NAMALWA (cell line): ENCODE measurements at regions not wholly inside any gene's neighbourhood (a gene's known extent, or its start where the extent isn't known, plus 50 kb on each side); places are given as distances from the start of the nearest gene placed in this dataset.

Experiments used
- DNase-seq: peaks from one replicate; pipeline ENCODE4 v3.0.0-alpha.2; 2015; ENCODE audit warnings: low spot score

DNA sequence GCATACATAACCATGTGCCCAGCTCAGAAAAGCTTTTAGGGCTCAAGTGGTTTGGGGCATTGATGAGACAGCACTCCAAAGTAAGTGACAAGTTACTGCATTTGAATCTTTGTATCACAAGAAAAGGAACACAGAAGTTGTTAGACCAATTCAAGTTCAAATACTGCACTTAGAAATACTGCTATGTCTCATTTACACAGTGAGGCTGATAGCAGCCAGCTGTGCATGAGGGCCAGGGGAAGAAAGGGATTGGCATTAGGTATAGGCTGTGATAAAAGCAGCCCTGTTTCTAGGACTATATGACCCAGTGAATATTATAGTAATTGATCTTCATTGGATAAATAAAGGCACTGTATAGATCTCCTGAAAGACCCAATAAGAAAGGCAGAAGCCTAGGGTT is 197.8 kb upstream of the SORCS1 start:
- no peak for DNase-seq

DNA sequence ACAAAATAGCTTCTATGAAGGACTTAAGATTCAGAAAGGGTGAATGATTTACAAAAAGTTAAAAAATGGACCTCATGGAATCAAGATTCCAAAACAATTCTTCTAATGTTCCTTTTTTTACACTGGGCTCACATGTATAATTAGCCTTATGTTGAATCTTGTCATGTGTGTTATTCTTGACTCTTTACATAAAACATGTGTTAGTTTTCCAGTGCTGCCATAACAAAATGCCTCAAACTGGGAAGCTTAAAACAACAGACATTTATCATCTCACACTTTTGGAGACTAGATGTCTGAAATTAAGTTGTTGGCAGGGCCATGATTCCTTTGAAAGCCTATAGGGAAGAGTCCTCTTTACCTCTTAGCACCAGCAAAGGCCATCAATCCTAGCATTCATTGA is 192.5 kb upstream of the SORCS1 start:
- DNase-seq, result no peak

DNA sequence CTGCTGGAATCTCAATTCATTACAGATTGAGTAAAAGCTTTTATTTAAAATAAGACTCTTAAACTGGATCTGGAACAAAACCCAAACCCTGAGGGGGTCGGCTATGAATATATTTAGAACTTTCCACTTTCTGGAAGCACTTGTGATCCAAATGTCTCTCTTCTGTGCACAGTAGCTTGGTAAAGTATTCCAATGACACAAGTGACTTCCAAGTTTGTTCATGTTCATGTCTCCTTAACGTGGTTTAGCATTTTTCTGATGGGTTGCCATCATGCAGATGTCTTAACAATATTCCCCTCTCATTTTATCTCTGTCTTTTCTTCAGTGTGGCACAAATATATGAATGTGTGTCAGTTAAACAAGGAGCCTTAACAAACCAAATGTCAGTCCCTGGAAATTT is 191.9 kb upstream of the SORCS1 start:
- DNase-seq, result no peak

DNA sequence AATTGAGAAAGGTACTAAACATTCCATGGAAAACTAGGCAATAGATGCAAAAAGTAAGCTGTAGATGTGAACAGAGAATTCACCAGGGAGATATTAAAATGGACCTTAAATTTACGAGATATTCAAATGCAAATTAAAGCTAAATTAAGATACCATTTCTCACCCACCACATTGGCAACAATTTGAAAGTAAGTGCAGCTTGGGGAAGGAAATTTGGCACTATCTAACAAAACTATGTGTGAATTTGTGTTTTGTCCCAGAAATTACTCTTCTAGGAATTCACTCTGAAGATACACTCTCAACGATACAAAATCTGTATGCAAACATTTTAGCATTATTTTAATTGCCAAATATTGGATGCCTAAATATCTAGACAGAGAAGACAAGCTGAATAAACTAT is 178.2 kb upstream of the SORCS1 start:
- DNase-seq, result no peak

DNA sequence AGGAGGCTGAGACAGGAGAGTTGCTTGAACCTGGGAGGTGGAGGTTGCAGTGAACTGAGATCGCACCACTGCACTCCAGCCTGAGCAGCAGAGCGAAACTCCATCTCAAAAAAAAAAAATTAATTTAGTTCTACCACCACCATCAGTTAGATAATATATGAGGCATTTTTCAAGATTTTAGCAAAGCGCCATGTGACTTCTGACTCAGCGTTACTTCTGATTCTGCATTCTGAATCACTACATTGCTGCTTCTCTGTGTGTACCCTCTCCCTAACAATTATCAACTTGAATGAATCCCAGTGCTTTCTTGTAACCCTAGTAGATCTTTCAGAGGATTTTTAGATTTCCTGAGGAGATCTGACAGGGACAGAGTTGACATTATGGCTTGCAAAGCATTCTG is 176.8 kb upstream of the SORCS1 start:
- no peak for DNase-seq

DNA sequence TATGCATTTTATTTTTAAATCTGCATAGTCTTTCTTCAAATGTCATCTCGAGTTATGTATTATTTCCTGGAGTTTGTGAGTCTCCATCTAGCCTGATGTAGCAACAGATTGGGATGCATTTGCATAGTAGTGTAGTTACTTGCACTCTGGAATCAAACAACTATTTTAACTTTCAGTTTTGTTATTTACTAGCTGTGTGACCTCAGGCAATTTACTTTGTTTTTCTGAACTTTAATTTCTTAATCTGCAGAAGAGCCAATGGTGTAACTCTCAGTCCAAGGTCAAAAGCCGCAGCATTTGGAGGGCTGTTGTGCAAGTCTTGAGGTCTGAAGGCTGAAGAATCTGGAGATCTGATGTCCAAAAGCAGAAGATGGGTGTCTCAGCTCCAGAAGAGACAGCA is 175.8 kb upstream of the SORCS1 start:
- no peak for DNase-seq

DNA sequence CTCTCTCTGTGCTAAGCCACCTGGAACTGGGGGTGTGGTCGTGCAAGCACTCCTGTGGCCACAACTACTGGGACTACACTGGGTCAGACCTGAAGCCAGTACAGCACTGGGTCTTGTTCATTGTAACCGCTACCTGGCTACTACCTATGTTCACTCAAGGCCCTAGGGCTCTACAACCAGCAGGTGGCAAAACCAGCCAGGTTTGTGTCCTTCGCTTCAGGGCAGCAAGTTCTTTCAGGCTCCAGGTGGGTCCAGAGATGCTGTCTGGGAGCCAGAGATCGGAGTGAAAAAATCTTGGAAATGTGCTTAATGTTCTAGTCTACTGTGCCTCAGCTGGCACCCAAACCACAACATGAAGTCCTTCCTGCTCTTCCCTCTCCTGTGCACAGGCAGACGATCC is 171.6 kb upstream of the SORCS1 start:
- no peak for DNase-seq

DNA sequence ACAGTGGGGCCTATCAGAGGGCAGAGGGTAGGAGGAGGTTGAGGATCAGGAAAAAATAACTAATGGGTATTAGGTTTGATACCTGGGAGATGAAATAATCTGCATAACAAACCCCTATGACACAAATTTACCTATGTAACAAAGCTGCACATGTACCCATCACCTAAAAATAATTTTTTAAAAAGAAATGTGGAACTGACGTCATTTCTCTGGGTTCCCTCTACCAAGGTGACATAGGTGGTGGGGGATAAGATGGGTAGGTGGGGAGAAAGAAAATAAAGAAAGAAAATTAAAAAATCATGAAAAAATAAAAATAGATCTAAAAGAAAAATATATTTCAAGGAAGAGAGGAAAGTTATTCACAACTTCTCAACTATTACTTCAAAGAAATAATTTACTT is 153.1 kb upstream of the SORCS1 start:
- DNase-seq, result no peak

DNA sequence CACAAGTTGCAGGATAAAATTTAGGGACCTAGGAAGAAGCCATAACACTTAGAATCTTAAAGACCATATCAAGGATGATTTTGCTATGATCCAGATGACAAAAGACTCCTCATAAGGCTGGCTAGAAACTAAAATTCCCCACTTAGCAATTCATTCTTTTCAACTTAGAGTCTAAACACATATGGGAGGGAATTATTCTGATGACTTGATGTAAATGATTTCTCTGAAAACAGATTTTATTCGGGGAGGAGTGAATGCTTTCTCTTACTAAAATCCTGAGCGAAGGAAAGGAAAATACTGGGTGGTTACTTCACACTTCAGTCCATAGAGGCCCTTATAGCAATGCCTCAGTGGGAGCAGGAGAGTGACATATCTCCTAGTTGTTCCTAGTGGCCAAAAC is 138.7 kb upstream of the SORCS1 start:
- DNase-seq, result no peak

DNA sequence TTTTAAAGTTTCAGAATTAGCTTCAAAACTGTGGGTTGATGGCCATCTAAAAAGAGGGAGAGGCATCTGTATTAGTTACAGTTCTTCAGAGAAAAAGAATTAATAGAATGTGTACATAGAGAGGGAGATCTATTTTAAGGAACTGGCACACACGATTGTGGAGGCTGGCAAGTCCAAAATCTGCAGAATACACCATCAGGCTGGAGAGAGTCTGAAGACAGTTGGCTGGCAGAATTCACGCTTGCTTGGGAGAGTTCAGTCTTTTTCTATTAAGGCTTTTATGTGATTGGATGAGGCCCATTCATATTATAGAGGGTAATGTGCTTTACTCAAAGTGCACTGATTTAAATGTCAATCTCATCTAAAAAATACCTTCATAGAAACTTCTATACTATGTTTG is 135.1 kb upstream of the SORCS1 start:
- no peak for DNase-seq

DNA sequence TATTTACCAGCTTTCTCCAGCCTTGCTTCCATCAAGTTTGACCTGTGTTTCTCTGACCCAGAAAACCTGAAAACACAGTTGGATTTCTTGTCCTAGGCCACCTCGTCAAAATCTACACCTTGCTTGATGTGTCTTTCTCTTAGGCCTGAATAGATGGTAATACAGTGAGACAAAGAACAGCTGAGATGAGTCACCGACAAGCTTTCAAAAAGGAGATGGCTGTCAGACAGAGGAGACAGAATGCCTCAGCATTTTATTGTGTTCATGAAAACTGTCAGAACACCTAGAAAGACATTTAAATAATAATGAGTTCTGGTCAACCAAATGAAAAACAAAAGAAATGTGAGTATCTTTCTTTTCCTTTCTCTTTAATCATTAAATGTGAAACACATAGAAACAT is 119.7 kb upstream of the SORCS1 start:
- DNase-seq, result no peak

DNA sequence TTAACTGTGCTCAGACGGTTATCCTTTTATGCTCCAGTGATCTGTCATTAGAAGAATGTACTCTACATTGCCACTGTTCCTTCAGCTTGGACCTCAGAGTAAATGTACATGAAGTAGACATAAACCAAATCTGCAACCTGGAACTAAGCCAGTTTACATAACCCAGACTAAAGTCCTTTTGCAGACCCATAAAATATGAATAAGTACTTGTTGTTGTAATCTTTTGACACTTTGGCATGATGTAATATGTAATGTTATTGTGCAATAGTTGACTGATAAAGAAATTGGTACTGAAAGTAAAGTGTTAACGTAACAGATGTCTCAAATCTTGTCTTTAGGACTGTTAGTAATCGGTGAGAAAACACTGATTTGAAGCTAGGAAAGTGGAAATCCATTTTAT is 115.8 kb upstream of the SORCS1 start:
- DNase-seq, result no peak

DNA sequence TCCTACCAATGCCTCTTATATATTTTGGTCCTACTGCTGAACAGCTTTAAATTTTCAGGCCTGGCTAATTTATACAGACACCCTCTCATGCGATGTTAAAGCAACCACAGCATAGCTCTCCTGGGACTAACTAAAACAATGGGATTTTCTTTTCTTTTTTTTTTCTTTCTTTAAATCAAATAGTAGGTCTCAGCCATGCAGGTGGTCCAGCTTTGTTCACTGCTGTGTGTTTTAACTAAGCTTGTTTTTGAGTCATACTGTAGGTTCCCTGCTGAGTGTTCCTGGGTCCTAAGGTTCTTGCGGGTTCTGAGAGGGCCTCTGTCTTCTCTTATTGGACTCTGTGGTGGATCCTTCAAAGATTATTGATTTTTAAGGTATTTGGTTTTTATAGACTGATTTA is 113.1 kb upstream of the SORCS1 start:
- DNase-seq, result no peak

DNA sequence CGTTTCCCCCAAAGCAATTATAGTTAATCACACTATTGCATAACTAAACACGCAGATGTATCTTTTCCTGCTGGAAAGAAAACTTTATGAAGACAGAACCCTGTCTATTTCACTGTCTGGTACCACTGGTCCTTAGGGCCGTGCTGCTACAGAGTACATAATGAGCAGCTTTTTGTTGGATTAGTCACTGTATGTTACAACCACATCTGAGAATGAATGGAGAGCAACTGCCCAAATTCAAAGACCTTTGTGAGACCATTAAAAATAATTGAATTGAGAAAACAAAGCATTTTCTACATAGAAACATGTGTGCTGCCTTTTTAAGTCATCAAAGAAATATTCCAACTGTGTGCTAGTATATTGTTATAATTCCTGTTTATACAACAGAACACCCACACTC is 111.3 kb upstream of the SORCS1 start:
- DNase-seq, result no peak

DNA sequence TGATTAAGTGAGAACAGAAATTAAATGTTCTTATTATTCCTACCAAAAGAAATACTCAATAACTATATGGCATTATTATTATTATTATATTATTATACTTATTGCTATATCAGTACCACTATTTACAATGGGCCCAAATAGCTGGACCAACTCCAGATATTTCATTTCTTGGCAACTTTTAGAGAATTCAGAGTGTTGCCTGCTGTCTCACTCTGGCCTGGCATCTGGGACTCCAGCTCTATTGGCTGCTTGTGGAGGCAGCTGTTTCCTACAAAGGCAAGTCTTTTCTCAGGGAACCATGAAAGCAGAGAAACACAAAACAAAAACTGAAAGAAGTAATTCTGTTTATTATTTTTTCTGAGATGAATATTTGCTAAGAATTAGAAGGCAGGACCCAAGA is 105.1 kb upstream of the SORCS1 start:
- no peak for DNase-seq

DNA sequence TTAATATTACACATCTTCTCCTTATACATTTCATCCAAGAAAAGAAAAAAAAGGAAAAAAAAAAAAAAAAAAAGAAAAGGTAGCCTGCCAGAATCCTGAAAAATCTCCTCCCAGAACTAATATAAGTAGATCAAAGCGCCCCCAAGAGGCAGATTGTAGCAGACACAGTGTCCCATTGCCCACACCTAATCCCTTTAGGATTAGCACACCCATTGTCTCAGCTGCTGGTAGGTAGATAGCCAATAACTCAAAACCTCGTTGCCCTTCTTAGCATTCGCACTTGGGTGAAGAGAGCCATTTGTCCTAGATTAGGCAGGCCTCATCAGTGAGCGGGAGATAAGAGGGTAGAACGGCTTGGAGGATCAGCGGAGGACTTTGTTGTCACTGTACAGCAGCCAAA is 100.2 kb upstream of the SORCS1 start:
- peak; percentile 1 for DNase-seq

DNA sequence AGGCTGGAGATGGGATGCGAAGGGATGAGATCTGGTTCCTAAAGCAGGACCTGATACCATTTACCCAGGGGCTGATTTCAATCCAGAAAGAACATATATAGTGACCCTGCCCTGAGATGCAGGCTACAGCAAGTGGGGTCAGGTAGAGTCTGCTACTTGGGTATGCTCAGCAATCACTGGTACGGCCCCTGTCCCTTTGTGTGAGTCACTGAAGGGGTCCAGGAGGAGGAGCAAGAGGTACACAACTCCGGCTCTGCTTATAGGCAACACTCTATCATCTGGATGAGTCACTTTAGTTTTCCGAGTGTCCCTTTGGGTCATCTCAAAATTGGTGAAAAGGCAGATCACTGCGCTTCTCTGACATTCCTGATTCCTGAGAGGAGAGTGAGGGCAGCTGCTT is 79.6 kb upstream of the SORCS1 start:
- no peak for DNase-seq

DNA sequence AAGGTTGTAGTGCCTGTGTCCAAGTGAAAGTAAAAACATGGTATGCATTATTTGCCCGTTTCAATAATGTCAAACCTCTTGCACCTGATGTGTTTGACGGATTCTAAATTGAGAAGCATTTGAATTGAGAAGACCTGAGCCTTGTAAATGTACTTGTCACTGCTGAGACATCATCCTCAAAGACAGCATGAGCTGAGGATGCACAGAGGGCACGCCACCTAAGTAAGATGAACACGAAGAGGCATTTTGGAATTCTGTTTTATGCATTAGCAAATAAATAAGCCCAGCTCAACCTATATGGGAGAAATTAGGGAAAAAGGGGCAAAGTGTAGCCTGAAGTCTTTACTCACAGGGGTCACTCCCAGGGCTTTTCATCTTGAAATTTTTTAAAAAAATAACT is 73.8 kb upstream of the SORCS1 start:
- no peak for DNase-seq

DNA sequence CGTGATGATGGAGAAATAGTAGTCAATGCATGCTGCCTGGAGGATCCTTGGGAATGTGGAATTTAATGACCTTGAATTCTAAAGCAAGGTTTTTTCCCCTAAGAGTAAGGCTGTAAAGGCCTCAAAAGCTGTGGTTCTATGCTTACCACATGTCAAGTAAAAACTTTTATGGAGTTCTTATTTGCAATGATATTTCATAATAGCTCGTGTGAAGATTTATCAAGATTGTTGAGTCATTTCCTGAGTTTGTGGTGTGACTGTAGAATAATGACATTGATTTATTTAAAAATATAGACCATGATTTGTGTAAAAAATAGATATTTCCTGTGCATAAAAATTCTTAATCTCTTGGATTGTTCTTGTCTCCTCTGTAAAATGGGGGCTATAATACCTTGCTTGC is 67.5 kb upstream of the SORCS1 start:
- DNase-seq, result no peak

DNA sequence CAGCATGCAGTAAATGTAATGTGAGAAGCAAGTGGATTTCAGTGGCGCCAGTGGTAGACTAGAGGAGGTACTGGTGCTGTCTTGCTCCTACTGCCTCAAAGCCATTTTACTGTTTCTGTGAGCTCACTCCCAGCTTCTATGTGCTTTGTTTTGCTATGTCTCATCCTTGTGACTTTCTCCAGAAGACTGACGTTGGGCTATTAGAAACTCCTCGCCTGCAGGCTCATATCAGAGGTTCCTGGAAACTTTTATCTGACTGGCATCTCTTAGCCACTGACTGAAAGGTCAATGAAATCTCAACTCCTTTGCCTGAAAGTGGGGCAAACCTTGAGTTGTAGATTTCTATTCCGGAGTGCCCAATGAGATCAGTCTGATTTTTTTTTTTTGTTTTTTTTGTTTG is 66.4 kb upstream of the SORCS1 start:
- no peak for DNase-seq

DNA sequence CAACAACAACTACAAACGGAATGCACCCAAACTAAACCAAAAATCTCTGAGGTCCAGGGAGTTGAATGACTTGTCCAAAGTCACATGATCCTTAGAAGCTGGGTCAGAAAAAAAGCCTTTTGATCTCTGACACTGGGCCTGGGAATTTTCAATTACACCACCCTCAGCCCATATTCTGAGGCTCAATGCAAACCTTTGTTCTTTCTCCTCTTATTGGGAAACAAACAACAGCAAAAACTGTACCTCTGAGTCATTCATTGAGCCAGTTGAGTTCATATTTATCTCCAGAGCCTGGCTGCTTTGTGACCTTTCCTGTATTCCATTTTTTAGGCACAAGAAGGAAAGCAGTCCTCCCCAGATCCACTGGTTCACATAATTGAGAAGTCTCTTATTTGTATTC is 51.2 kb upstream of the SORCS1 start:
- DNase-seq, result no peak
